Endothelial cell of umbilical vein (primary cell): ENCODE measurements at regions not wholly inside any gene's neighbourhood (a gene's known extent, or its start where the extent isn't known, plus 50 kb on each side); places are given as distances from the start of the nearest gene placed in this dataset.

ENCODE experiments used
- BruUV-seq: library from RNA; stranded (reverse); fragments of 400-500 nt; replicated peaks from 2 replicates; lab custom pipeline; 2021; lab: Mats Ljungman, UMichigan
- CTCF ChIA-PET: fragments of 300-600, 350-600 bp; sonication (Branson Sonifier 250); formaldehyde crosslinking; loops from one replicate; lab custom pipeline; 2021; ENCODE audit warnings: antibody characterized with exemption, inconsistent platforms; lab: Charles Lee
- POLR2A ChIA-PET: fragments of 300-600, 350-600 bp; sonication (Branson Sonifier 250); formaldehyde crosslinking; loops from one replicate; lab custom pipeline; 2021; ENCODE audit warnings: antibody characterized with exemption, inconsistent platforms; lab: Charles Lee
- DNase-seq: peaks from one replicate; pipeline ENCODE4 v3.0.0-alpha.2; 2011; ENCODE audit warnings: low read depth, low spot score
- FAIRE-seq: peaks from 2 replicates; lab custom pipeline; 2011; peaks lifted over from hg19 to GRCh38; lab: Jason Lieb, UNC
- H2AFZ ChIP-seq: 2 replicates; pipeline ENCODE4 v1.6.0; 2012; ENCODE audit warnings: low read depth, low read length, control low read depth, inconsistent platforms
- H3K27ac ChIP-seq: 2 replicates; pipeline ENCODE4 v1.5.1; 2011; ENCODE audit warnings: low read depth, mild to moderate bottlenecking, control low read depth, low read length, moderate library complexity; ENCODE audit not compliant: insufficient read depth
- H3K27me3 ChIP-seq, 2 experiments: 2 replicates each; pipeline versions ENCODE4 v1.6.0 to v1.6.1; 2011; ENCODE audit warnings: low read length in 2 of 2, mixed read lengths in 1 of 2; ENCODE audit not compliant: control insufficient read depth in 2 of 2, insufficient read depth in 2 of 2
- H3K36me3 ChIP-seq, 2 experiments: 2 replicates in 1 of 2; 3 replicates in 1 of 2; pipeline ENCODE4 v1.5.1; 2011; ENCODE audit warnings: low read length in 2 of 2, mild to moderate bottlenecking in 1 of 2, moderate library complexity in 1 of 2; ENCODE audit not compliant: control insufficient read depth in 2 of 2, insufficient read depth in 2 of 2; ENCODE audit errors: extremely low read depth in 1 of 2
- H3K4me1 ChIP-seq: 3 replicates; pipeline ENCODE4 v1.5.1; 2011; ENCODE audit warnings: mild to moderate bottlenecking, low read length; ENCODE audit not compliant: control insufficient read depth, insufficient read depth; ENCODE audit errors: extremely low read depth
- H3K4me2 ChIP-seq: 2 replicates; pipeline ENCODE4 v1.6.1; 2011; ENCODE audit warnings: low read length, control low read depth, mixed read lengths; ENCODE audit not compliant: insufficient read depth
- H3K4me3 ChIP-seq, 3 experiments: fragments of 200-600 bp in 1 of 3; sonication (generic), shearing (Covaris generic) in 1 of 3; replicated peaks in 1 of 3; 2 replicates each; pipeline ENCODE4 v1.5.1; 2011 to 2016; ENCODE audit warnings: control low read depth in 3 of 3, low read length in 3 of 3, mild to moderate bottlenecking in 2 of 3, inconsistent platforms in 1 of 3, low read depth in 1 of 3, moderate library complexity in 1 of 3; ENCODE audit not compliant: insufficient read depth in 1 of 3
- H3K79me2 ChIP-seq: 2 replicates; pipeline ENCODE4 v1.6.0; 2012; ENCODE audit warnings: low read length, inconsistent platforms; ENCODE audit not compliant: control insufficient read depth, insufficient read depth
- H3K9ac ChIP-seq: replicated peaks from 2 replicates; pipeline ENCODE3; 2011; ENCODE audit warnings: low read length, control low read depth; ENCODE audit not compliant: insufficient read depth; ENCODE audit errors: extremely low read depth
- H3K9me1 ChIP-seq: replicated peaks from 3 replicates; pipeline ENCODE4 v1.6.0; 2011; ENCODE audit warnings: mild to moderate bottlenecking, low read length; ENCODE audit not compliant: control insufficient read depth, insufficient read depth; ENCODE audit errors: extremely low read depth
- H3K9me3 ChIP-seq: replicated peaks from 2 replicates; pipeline ENCODE4 v1.5.1; 2012; ENCODE audit warnings: low read length, inconsistent platforms; ENCODE audit not compliant: control insufficient read depth, insufficient read depth
- H4K20me1 ChIP-seq: replicated peaks from 2 replicates; pipeline ENCODE3; 2011; ENCODE audit warnings: mild to moderate bottlenecking, low read length; ENCODE audit not compliant: control insufficient read depth, insufficient read depth; ENCODE audit errors: extremely low read depth
- CTCF ChIP-seq, 2 donors: IDR thresholded peaks; 1 replicate in 1 of 2; 2 replicates in 1 of 2; pipeline ENCODE4 v1.5.1; 2011; ENCODE audit warnings: low read length in 2 of 2, mild to moderate bottlenecking in 2 of 2, moderate library complexity in 2 of 2, control low read depth in 1 of 2, inconsistent platforms in 1 of 2, low read depth in 1 of 2; ENCODE audit not compliant: insufficient read depth in 1 of 2; ENCODE audit errors: extremely low read depth in 1 of 2
- EZH2 ChIP-seq: IDR thresholded peaks from 2 replicates; pipeline ENCODE4 v1.6.1; 2012; ENCODE audit warnings: borderline replicate concordance, low read depth, mild to moderate bottlenecking, moderate library complexity, low read length, inconsistent platforms; ENCODE audit not compliant: severe bottlenecking
- FOS ChIP-seq: IDR thresholded peaks from 2 replicates; pipeline ENCODE4 v1.6.1; 2011; ENCODE audit warnings: mild to moderate bottlenecking, low read length, moderate library complexity, borderline replicate concordance; ENCODE audit not compliant: insufficient read depth
- GATA2 ChIP-seq: IDR thresholded peaks from 2 replicates; pipeline ENCODE4 v1.7.0; 2011; ENCODE audit warnings: low read depth, mild to moderate bottlenecking, moderate library complexity, mixed read lengths, low read length; ENCODE audit not compliant: insufficient read length, insufficient read depth
- JUN ChIP-seq: IDR thresholded peaks from 2 replicates; pipeline ENCODE4 v1.6.1; 2011; ENCODE audit warnings: borderline replicate concordance, low read depth; ENCODE audit not compliant: insufficient read length, insufficient read depth
- MAX ChIP-seq: IDR thresholded peaks from 2 replicates; pipeline ENCODE4 v1.6.1; 2011; ENCODE audit not compliant: insufficient read depth, insufficient read length
- MYC ChIP-seq: IDR thresholded peaks from one replicate; pipeline ENCODE4 v1.6.1; 2011; ENCODE audit warnings: mild to moderate bottlenecking, low read depth, low read length
- POLR2A ChIP-seq: IDR thresholded peaks from 2 replicates; pipeline ENCODE4 v1.6.1; 2012; ENCODE audit warnings: low read depth, mild to moderate bottlenecking, control low read depth, low read length
- POLR2AphosphoS5 ChIP-seq: IDR thresholded peaks from 2 replicates; pipeline ENCODE4 v1.6.1; 2012; ENCODE audit warnings: low read depth, mild to moderate bottlenecking, control low read depth, low read length, moderate library complexity; ENCODE audit not compliant: insufficient read depth
- dilution Hi-C: fragments of 300-500 bp; cut with MboI; formaldehyde crosslinking; loops from one replicate; pipeline ENCODE4 v1.15.0; 2019; ENCODE audit warnings: low sequenced_read_pairs; ENCODE audit not compliant: extremely low pct_ligation_motif_present
- intact Hi-C: fragments of 100-400 bp; cut with micrococcal nuclease; formaldehyde crosslinking; loops from one replicate; pipeline ENCODE4 v1.10.0; 2022

- intact Hi-C loops, result no loop called here
- BruUV-seq, result no TSS peak
- ChIA-PET CTCF (no interaction called here), POLR2A (no interaction called here)
- Histone ChIP-seq H3K4me1 (no peaks in the 10 kb centered on the region), H3K36me3 (no peaks in the 10 kb centered on the region), H3K9me3 (no peaks in the 10 kb centered on the region), H3K9me1 (no peaks in the 10 kb centered on the region), H3K27me3 (peaks cover 0 to 7% of the 10 kb centered on the region in 2 experiments), H4K20me1 (no peaks in the 10 kb centered on the region), H3K27ac (no peak overlapping the region), H3K79me2 (no peaks in the 10 kb centered on the region), H3K9ac (no peak overlapping the region), H3K4me3 (no peak overlapping the region), H3K4me2 (no peak overlapping the region), H2AFZ (no peak overlapping the region)
- FAIRE-seq, result no peak
- DNase-seq, result no peak
- no peak for TF ChIP-seq MYC
- TF ChIP-seq POLR2A, result no peak
- TF ChIP-seq EZH2, result no peak
- TF ChIP-seq MAX, result no peak
- TF ChIP-seq CTCF (IDR thresholded peaks at IDR 0.05; ENCODE audit: extremely low read depth in 1 of 2, insufficient read depth in 1 of 2, low read depth in 1 of 2, low read length in 2 of 2), result no peak
- no peak for TF ChIP-seq FOS
- TF ChIP-seq GATA2, result no peak
- TF ChIP-seq JUN, result no peak
- TF ChIP-seq POLR2AphosphoS5, result no peak
- dilution Hi-C loops, result no loop called here
Measured at GRCh38 chr1:94608142-94608851, 66.7 kb upstream of the F3 start.
